NT2/D1 (cell line): ENCODE measurements at regions not wholly inside any gene's neighbourhood (a gene's known extent, or its start where the extent isn't known, plus 50 kb on each side); places are given as distances from the start of the nearest gene placed in this dataset.

Experiments used
- YY1 ChIP-seq: IDR thresholded peaks from 2 replicates; pipeline ENCODE4 v1.6.1; 2011; ENCODE audit not compliant: insufficient read length, insufficient read depth
- ZNF274 ChIP-seq: IDR thresholded peaks from 2 replicates; pipeline ENCODE4 v1.6.1; 2011; ENCODE audit warnings: mild to moderate bottlenecking, low read depth, low read length

DNA sequence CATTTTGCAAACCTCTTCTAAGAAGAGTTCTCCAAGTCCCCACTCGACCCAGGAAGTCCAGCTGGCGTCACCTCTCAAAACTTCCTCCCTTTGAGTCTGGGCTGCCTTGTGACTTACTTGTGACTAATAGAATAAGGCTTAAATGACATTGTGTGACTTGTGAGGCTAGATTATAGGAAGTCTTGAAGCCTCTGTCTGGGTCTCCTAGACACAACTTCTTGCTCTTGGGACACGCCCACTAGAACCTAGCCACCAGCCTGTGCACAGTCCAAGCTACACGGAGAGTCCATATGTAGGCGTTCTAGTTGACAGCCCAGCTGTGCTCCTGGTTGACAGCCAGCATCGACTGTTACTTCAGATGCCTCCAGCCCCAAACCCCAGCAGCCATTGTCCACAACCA, 66.7 kb upstream of the TANC2 start:
- no peak for TF ChIP-seq YY1
- no peak for TF ChIP-seq ZNF274
